ENCODE measurements at regions not wholly inside any gene's neighbourhood (a gene's known extent, or its start where the extent isn't known, plus 50 kb on each side); places are given as distances from the start of the nearest gene placed in this dataset.

DNA sequence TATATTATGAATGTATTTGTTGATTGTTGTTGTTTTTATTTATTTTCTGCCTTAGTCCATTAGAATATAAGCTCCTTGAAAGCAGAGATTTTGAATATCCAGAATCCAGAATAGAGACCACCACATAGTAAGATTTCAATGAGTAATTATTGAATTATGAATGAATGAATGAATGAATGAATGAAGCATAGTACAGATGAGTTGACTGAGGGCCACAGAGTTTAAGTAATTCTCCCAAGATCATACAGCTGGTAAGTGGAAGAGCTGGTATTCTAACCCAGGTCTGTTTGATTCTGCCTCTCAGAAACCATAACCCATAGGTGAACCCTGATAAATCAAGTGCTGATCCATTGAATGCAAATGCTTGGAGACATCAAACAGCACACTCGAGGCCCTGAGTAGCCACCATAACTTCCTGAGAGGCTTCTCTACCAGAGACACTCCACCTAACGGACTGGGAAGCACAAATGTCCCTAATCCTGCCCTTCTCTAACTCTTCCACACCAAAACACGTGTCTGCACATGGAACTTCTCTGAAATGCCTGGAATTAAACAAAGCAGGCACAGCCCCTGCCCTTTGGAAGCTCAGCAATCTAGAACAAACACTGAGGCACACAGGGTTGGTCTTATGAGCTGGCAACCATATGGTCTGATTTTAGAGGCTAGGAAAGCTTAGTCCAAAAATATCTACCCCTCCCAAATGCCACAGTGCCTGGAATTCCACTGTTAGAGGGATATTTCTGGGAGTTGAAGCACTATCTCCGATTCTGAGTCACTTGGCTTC lies 190.1 kb downstream of the FOXO1 start:
- no TSS peak for BruUV-seq (replicated peaks)
- Mint-ChIP-seq H3K27me3 (ENCODE audit: unreplicated experiment) (no peaks in the 10 kb centered on the region), H3K4me1 (ENCODE audit: low read depth, unreplicated experiment) (peaks cover 8% of the 10 kb centered on the region), H3K4me3 (ENCODE audit: low read depth, unreplicated experiment) (no peak overlapping the region), H3K9me3 (ENCODE audit: low read depth, unreplicated experiment) (peaks cover 1% of the 10 kb centered on the region), H3K27ac (ENCODE audit: unreplicated experiment) (no peak overlapping the region), H3K36me3 (ENCODE audit: insufficient read depth, unreplicated experiment) (no peaks in the 10 kb centered on the region)
- no peak for TF ChIP-seq CTCF (IDR thresholded peaks at IDR 0.05; ENCODE audit: unreplicated experiment)
- CTCF ChIA-PET, result no interaction called here
- no peak for DNase-seq
- intact Hi-C loops (cut with micrococcal nuclease; ENCODE audit: unreplicated experiment), result no loop called here

GRCh38 chr13:40477623-40478608 lies 188.5 kb downstream of the FOXO1 start:
- intact Hi-C loops (cut with micrococcal nuclease; ENCODE audit: unreplicated experiment), result no loop called here
- H3K9me3 Mint-ChIP-seq (ENCODE audit: low read depth, unreplicated experiment), result no peaks in the 10 kb centered on the region
- H3K4me1 Mint-ChIP-seq (ENCODE audit: low read depth, unreplicated experiment), result peaks cover 8% of the 10 kb centered on the region
- TF ChIP-seq CTCF (IDR thresholded peaks at IDR 0.05; ENCODE audit: unreplicated experiment), result no peak
- no TSS peak for BruUV-seq (replicated peaks)
- H3K27me3 Mint-ChIP-seq (ENCODE audit: unreplicated experiment), result no peaks in the 10 kb centered on the region
- CTCF ChIA-PET, result no interaction called here
- no peak for DNase-seq
- no peak overlapping the region for H3K27ac Mint-ChIP-seq (ENCODE audit: unreplicated experiment)
- H3K4me3 Mint-ChIP-seq (ENCODE audit: low read depth, unreplicated experiment), result no peak overlapping the region
- no peaks in the 10 kb centered on the region for H3K36me3 Mint-ChIP-seq (ENCODE audit: insufficient read depth, unreplicated experiment)

DNA sequence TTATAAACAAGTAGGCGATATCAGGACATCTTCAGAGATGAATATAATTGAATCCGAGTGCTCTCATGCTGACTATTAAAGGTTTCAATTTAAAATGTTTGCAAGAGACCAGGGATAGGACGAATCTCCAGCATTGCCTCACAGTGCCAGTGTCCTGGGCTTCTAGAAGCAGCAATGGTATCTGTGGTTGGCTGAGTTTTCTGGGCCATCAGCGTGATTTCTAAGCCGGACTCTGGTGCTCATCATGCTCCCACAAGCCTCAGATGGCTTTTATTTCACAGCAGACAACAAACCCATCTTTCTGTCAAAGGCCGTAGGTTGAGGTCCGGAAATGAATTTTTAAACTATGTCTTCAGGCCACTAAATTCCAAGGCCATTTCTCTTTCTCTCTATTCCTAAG lies 187.7 kb downstream of the FOXO1 start:
- TF ChIP-seq CTCF (IDR thresholded peaks at IDR 0.05; ENCODE audit: unreplicated experiment), result no peak
- H3K27ac Mint-ChIP-seq (ENCODE audit: unreplicated experiment), result no peak overlapping the region
- CTCF ChIA-PET, result no interaction called here
- no peak overlapping the region for H3K4me3 Mint-ChIP-seq (ENCODE audit: low read depth, unreplicated experiment)
- DNase-seq, result no peak
- peaks cover 8% of the 10 kb centered on the region for H3K4me1 Mint-ChIP-seq (ENCODE audit: low read depth, unreplicated experiment)
- no TSS peak for BruUV-seq (replicated peaks)
- intact Hi-C loops (cut with micrococcal nuclease; ENCODE audit: unreplicated experiment), result no loop called here
- H3K9me3 Mint-ChIP-seq (ENCODE audit: low read depth, unreplicated experiment), result no peaks in the 10 kb centered on the region
- H3K36me3 Mint-ChIP-seq (ENCODE audit: insufficient read depth, unreplicated experiment), result no peaks in the 10 kb centered on the region
- no peaks in the 10 kb centered on the region for H3K27me3 Mint-ChIP-seq (ENCODE audit: unreplicated experiment)

- no TSS peak for BruUV-seq (replicated peaks)
- no peaks in the 10 kb centered on the region for H3K36me3 Mint-ChIP-seq (ENCODE audit: insufficient read depth, unreplicated experiment)
- no peak overlapping the region for H3K27ac Mint-ChIP-seq (ENCODE audit: unreplicated experiment)
- DNase-seq, result no peak
- no peaks in the 10 kb centered on the region for H3K27me3 Mint-ChIP-seq (ENCODE audit: unreplicated experiment)
- H3K4me3 Mint-ChIP-seq (ENCODE audit: low read depth, unreplicated experiment), result no peak overlapping the region
- no peak for TF ChIP-seq CTCF (IDR thresholded peaks at IDR 0.05; ENCODE audit: unreplicated experiment)
- no peaks in the 10 kb centered on the region for H3K9me3 Mint-ChIP-seq (ENCODE audit: low read depth, unreplicated experiment)
- CTCF ChIA-PET, result no interaction called here
- peaks cover 8% of the 10 kb centered on the region for H3K4me1 Mint-ChIP-seq (ENCODE audit: low read depth, unreplicated experiment)
- intact Hi-C loops (cut with micrococcal nuclease; ENCODE audit: unreplicated experiment), result no loop called here
Observed at GRCh38 chr13:40479196-40479845, 187.1 kb downstream of the FOXO1 start.

Measured in Calu3 (cell line).